ENCODE measurements at regions not wholly inside any gene's neighbourhood (a gene's known extent, or its start where the extent isn't known, plus 50 kb on each side); places are given as distances from the start of the nearest gene placed in this dataset.

DNA sequence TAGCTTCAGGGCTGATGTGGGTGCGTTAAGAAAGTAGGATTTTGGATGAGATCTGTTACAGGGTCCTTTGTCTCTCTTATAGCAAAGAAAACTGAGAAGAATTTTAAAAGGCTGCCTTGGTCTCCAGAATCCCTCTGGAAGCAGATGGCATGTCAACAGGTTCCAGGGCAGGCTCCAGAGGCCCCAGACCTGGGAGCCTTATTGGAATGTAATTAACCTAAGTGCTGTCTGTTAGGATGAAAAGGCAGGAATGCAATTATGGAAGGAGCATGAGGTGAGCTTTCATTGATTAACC, 97.2 kb upstream of the PKDCC start:
- CTCF ChIA-PET: interaction anchor here (0.6 to 0.7 kb wide), 2 partner anchors 8 to 65 kb away, joined by 4 to 7 read pairs; no protein-coding TSS in a partner anchor
- no peaks in the 10 kb centered on the region for H3K36me3 Mint-ChIP-seq (ENCODE audit: low read depth)
- POLR2A ChIA-PET: no interaction called here
- H3K27me3 Mint-ChIP-seq: peaks cover 9% of the 10 kb centered on the region
- H3K9me3 Mint-ChIP-seq: no peaks in the 10 kb centered on the region
- no peak overlapping the region for H3K4me3 Mint-ChIP-seq
- no peak for DNase-seq
- H3K27ac Mint-ChIP-seq: no peak overlapping the region
- peaks cover 4% of the 10 kb centered on the region for H3K4me1 Mint-ChIP-seq

DNA sequence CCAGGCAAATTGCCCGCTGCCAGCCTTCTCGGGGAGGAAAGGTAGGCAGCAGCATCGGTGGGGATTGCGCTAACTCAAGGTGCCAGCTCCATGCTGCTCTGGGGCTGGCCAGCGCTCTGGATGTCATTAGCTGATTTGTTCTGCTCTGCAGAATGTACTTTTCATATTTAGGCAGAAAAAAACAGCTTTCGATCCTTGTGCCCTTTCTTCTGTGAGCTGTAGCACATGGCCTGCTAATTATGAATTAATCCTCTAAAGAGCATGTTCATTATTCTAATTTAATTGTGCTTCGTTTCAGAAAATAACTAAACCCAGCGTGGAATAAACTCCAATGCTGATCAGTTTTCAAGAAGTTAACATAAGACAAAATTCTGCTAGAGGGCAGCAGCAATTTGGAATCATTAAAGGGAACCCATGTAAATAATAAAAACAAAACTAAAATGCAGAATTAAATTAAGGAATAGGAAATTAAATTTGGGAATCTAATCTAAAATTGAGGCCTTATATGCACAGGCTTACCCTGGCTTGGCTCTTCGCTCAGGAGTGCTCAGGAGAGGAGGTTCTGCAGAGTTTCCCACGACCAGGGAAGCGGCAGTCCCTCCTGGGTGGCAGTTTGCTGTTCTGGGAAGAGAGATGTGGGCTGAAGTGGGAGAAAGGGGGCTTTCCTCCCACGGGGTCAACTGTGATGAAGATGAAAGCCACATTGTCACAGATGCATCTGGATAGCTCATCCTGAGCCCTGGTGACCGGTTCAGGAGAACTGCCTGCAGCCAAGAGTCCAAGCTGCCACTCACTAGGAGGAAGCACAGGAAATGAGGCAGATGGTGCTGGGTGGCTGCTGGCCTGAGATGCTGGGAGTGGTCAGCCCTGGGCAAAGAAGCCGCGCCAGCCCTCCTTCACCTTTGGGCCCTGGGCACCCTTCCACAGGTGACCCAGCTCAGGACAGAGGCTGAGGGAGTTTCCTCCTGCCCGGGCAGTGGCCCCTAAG, 93.2 kb upstream of the PKDCC start:
- no peak overlapping the region for H3K27ac Mint-ChIP-seq
- ChIA-PET POLR2A (no interaction called here), CTCF (no interaction called here)
- H3K36me3 Mint-ChIP-seq (ENCODE audit: low read depth): no peaks in the 10 kb centered on the region
- H3K9me3 Mint-ChIP-seq: no peaks in the 10 kb centered on the region
- DNase-seq: no peak
- peaks cover 7% of the 10 kb centered on the region for H3K27me3 Mint-ChIP-seq
- H3K4me1 Mint-ChIP-seq: peaks cover 4% of the 10 kb centered on the region
- no peak overlapping the region for H3K4me3 Mint-ChIP-seq

DNA sequence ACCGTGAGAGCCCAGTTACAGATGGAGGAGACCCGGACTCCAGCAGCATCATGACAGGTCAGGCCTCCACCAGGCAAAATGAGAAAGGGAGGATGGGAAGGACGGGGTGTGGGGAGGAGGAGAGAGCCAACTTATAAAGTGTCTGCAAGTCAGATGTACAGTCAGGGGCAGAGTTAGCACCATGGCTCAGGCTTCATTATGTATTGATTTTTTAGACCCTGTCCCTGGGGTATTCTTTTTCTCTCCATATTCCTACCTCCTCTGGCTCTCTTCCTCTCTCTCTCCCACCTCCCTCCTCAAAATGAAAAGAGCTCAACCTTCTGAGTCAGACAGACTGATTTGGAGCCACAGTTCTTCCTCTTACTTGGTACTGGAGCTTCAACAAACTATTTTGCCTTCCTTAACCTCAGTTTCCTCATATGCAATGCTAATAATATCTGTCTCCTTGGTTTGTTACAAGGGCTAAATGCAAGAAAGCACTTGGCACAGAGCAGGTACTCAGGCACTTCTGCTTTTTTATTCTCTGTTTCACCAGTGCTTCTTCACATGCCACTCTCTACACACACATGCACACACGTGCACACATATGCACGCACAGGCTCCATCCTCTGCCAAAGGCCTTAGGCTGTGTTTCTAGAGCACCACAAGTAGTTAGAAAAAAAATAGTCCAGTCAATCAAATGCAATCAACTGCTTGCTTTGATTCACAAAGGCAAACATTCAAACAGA, 92.3 kb upstream of the PKDCC start:
- no peak overlapping the region for H3K27ac Mint-ChIP-seq
- H3K36me3 Mint-ChIP-seq (ENCODE audit: low read depth): no peaks in the 10 kb centered on the region
- no peak for DNase-seq
- H3K27me3 Mint-ChIP-seq: peaks cover 8% of the 10 kb centered on the region
- no peaks in the 10 kb centered on the region for H3K9me3 Mint-ChIP-seq
- no peak overlapping the region for H3K4me3 Mint-ChIP-seq
- POLR2A ChIA-PET: no interaction called here
- peaks cover 4% of the 10 kb centered on the region for H3K4me1 Mint-ChIP-seq
- CTCF ChIA-PET: no interaction called here

DNA sequence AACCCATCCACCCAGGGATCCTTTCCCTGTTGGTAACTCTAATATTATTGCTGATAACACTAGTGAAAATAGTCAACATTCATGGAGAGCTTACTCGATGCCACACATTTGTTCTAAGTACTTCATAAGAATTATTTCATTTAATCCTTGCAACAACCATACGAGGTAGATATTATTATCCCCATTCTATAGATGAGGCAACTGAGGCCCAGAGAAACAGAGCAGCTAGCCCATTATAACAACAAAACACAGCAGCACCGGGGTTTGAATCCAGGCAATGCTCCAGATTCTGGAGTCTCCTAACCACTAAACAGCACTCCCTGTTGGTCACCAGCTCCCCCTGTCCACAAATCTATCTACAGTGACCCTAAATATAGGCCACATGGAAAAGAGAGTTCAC, 90.4 kb upstream of the PKDCC start:
- peaks cover 4% of the 10 kb centered on the region for H3K4me1 Mint-ChIP-seq

DNA sequence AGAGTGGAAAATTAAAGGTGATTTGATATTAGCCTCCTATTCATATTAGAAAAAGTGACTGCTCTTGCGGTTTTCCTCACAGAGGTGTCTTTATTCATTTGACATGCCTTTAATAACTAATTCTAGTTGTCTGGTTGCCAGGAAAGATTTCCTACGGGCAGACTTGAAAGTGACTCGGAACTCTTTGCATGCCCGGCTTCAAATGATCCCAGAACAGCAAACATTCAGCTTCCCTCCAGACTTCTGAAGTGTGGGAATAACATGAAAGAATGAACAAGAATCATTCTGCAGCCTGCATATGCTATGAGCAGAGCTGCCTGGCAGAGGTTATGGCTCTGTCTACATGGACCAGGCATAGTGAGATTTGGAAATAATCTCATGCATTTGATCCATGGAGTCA, 89.6 kb upstream of the PKDCC start:
- ChIA-PET CTCF (no interaction called here), POLR2A (no interaction called here)
- no peaks in the 10 kb centered on the region for H3K9me3 Mint-ChIP-seq
- H3K36me3 Mint-ChIP-seq (ENCODE audit: low read depth): no peaks in the 10 kb centered on the region
- no peak overlapping the region for H3K4me3 Mint-ChIP-seq
- peaks cover 11% of the 10 kb centered on the region for H3K27me3 Mint-ChIP-seq
- no peak overlapping the region for H3K27ac Mint-ChIP-seq
- DNase-seq: no peak
- H3K4me1 Mint-ChIP-seq: peaks cover 4% of the 10 kb centered on the region

More for the DNA sequence above, 90.4 kb upstream of the PKDCC start:
- peaks cover 10% of the 10 kb centered on the region for H3K27me3 Mint-ChIP-seq
- no peaks in the 10 kb centered on the region for H3K9me3 Mint-ChIP-seq
- no peak overlapping the region for H3K27ac Mint-ChIP-seq
- H3K36me3 Mint-ChIP-seq (ENCODE audit: low read depth): no peaks in the 10 kb centered on the region
- POLR2A ChIA-PET: no interaction called here
- H3K4me3 Mint-ChIP-seq: no peak overlapping the region
- DNase-seq: no peak
- CTCF ChIA-PET: no interaction called here

DNA sequence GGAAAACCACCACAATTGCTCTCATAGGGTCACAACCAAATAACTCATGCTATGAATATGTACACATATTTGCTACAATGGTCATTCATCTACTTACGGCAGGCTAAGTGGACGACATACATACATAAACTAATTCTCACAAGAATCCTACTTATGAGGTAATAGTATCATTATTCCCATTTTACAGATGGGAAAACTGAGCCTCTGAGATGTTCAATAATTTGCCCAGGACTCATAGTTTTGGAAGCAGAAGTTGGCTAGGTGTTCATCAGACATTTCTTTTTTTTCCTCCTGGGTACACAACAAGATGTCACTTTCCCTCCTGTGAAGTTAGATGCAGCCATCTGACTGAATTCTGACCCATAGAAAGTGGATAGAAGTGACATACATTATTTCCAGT, 89.0 kb upstream of the PKDCC start:
- ChIA-PET CTCF (no interaction called here), POLR2A (no interaction called here)
- no peak overlapping the region for H3K27ac Mint-ChIP-seq

DNA sequence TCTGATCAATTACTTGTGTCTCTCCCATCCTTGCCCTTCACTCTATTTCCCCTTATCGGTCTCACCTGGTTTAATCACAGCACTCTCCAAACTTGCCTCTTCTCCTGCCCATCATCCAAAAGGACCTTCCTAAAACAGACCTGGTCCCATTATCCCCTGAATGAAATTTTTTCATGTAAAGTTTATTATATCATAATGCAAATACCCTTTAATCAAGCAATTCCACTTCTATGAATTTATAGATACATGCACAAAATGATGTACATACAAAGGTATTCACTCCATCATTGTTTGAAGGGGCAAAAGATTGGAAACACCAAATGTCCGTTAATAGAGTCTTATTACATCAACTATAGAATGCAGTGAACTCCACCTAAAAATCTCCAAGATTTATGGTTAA, 88.1 kb upstream of the PKDCC start:
- DNase-seq: no peak
- CTCF ChIA-PET: no interaction called here
- no peak overlapping the region for H3K4me3 Mint-ChIP-seq
- no peaks in the 10 kb centered on the region for H3K4me1 Mint-ChIP-seq
- H3K27ac Mint-ChIP-seq: no peak overlapping the region
- POLR2A ChIA-PET: no interaction called here
- H3K9me3 Mint-ChIP-seq: no peaks in the 10 kb centered on the region
- H3K36me3 Mint-ChIP-seq (ENCODE audit: low read depth): no peaks in the 10 kb centered on the region
- H3K27me3 Mint-ChIP-seq: peaks cover 11% of the 10 kb centered on the region

More for the DNA sequence above, 89.0 kb upstream of the PKDCC start:
- DNase-seq: no peak
- Mint-ChIP-seq H3K36me3 (ENCODE audit: low read depth) (no peaks in the 10 kb centered on the region), H3K9me3 (no peaks in the 10 kb centered on the region), H3K27me3 (peaks cover 11% of the 10 kb centered on the region), H3K4me1 (no peaks in the 10 kb centered on the region), H3K4me3 (no peak overlapping the region)

DNA sequence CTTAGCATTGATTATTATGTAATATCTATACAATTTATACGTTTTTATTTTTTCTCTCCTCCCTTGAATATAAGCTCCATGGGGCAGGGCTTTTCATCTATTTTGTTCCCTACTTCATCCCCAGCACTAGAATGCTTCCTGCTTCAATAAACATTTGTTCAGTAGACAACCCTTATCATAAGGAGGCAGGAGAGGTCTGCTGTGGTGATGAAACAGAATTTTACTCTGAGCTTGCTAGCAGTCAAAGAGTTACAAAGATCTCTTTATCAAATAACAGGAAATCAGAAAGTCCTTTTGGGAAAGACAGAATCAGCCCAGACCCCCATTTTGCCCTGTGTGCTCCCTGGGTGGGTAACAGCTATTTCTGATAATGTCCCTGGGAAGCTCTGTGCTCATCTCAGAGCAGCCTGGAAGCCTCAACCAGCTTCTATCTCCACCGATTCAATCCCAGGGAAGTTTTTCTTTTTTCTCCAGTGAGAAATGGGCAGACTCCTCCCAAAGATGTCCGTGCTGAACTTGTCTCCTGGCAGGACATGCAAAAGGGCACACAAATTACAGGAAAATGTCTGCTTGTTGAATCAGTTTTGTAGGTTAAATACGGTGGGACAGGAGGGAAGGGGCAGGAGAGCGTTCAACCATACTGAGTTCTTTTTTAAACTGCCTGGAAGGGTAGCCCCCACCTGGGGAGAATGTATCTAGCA, 84.7 kb upstream of the PKDCC start:
- Mint-ChIP-seq H3K9me3 (no peaks in the 10 kb centered on the region), H3K4me1 (no peaks in the 10 kb centered on the region), H3K4me3 (no peak overlapping the region), H3K27me3 (peaks cover 9% of the 10 kb centered on the region), H3K36me3 (ENCODE audit: low read depth) (no peaks in the 10 kb centered on the region), H3K27ac (no peak overlapping the region)
- CTCF ChIA-PET: no interaction called here
- POLR2A ChIA-PET: interaction anchor here (0.6 kb wide), 1 partner anchor 53 kb away, joined by 3 read pairs; no protein-coding TSS in a partner anchor
- DNase-seq: no peak

DNA sequence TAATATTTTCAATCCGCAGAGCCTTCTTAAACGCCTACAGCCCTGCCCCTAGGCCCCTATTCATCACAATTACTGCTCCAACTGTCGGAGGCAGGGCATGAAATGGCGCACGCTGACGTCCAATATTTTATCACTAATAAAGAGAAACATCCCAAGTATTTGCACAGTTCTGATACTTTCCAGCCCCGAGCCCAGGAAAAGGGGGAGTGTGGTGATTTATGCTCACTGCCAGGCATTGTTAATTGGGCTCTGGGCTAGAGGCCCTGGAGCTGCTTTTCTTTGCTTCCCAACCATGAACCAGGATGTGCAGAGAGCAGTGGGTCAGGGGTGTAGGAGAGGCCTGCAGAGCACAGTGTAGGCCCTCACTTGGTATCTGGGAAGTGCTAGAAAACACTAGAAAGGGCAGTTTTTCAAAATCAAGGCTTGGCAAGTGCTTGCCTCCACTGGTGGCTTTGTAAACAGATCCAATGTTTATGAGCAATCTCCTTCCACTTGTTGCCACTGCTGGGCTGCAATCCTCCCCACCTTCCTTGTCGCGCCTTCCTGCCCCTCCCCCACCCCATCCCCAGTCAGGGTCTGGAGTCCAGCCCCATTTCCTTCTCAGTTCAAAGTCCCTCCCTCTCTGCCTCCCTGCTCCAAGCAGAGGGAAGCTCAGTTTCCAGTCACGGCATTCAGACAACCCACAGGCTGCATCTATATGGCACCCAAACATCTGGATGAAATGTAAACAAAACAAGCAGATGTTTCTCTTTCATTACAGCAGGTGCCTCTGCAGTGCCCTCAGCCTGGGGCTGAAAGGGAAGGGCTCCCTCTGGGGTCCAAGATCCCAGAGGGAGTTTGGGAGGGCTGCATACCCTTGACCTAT, 83.9 kb upstream of the PKDCC start:
- Mint-ChIP-seq H3K27me3 (peaks cover 9% of the 10 kb centered on the region), H3K27ac (no peak overlapping the region), H3K4me3 (no peak overlapping the region), H3K4me1 (no peaks in the 10 kb centered on the region), H3K9me3 (no peaks in the 10 kb centered on the region), H3K36me3 (ENCODE audit: low read depth) (no peaks in the 10 kb centered on the region)
- ChIA-PET POLR2A (no interaction called here), CTCF (no interaction called here)
- DNase-seq: no peak

DNA sequence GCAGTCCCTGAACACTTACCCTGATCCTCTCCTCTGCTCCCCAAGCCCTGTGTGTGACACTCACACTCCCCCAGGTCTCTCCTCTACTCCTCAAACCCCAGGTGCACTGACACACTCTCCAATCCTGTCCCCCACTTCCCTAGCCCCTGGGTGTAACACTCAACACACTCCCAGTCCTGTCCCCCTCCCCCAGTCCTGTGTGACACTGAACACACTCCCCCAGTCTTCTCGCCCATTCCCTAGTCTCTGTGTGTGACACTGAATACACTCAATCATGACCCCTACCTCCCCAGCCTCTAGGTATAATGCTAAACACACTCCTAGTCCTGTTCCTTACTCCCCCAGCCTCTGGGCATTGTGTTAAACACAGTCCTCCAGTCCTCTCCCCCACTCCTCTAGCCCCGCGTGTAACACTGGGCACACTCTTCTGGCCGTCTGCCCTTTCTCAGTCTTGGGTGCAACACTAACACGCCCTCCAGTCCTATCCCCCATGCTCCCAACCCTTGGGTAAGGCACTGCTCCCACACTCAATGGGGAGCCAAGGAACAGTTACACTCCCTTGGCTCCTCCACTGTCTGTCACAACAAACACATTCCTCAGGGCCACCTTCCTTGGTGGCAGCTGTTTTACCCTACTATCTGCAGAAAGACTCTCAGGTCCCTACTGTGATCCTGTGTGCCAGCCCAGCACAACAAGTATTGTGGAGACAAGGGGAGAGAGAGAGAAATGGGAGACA, 82.5 kb upstream of the PKDCC start:
- no peak for DNase-seq
- CTCF ChIA-PET: no interaction called here
- H3K27ac Mint-ChIP-seq: no peak overlapping the region
- no peaks in the 10 kb centered on the region for H3K36me3 Mint-ChIP-seq (ENCODE audit: low read depth)
- no peaks in the 10 kb centered on the region for H3K9me3 Mint-ChIP-seq
- H3K27me3 Mint-ChIP-seq: peaks cover 8% of the 10 kb centered on the region
- H3K4me3 Mint-ChIP-seq: no peak overlapping the region
- POLR2A ChIA-PET: no interaction called here
- no peaks in the 10 kb centered on the region for H3K4me1 Mint-ChIP-seq

DNA sequence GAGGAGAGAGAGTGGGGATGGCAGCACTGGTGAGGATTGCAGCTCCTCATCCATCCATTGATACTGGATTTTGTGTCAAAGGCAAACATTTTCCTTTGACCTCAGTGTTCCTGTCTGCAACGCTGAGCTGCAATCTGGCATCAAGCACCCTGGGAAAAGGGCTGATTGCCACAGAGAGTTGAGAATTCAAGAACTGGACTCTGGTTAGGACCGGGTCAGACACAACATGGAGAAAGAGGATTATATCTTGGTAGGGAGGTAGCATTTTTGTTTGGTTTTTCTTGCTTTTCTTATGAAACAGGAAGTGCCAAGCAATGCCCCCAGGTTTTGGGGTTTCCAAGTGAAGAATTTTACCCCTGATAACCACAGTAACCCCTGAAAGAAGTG, 81.9 kb upstream of the PKDCC start:
- Mint-ChIP-seq H3K9me3 (no peaks in the 10 kb centered on the region), H3K4me1 (no peaks in the 10 kb centered on the region), H3K4me3 (no peak overlapping the region), H3K27me3 (peaks cover 4% of the 10 kb centered on the region), H3K27ac (no peak overlapping the region), H3K36me3 (ENCODE audit: low read depth) (no peaks in the 10 kb centered on the region)
- ChIA-PET POLR2A (no interaction called here), CTCF (no interaction called here)
- no peak for DNase-seq

DNA sequence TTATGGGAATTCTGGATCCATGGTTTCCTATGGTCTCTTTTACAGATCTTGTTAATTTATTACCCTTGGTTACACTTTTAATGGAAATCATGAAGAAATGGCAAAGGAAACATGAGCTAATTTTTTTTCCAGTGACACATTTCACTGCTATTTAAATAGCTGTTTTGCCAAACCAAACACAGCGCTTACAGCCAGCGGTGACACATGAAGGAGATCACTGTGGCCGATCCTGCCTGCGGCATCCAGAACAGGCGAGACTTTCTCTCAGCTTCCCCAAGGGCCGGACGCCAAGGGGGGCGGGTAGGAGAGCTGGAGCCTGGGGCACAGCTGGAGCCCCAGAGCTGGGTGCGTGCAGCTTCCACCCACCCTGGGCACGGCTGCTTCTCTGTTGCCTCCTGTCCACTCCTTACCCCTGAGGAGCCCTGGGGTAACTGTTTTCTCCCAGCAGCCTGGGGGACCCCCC, 81.4 kb upstream of the PKDCC start:
- Mint-ChIP-seq H3K36me3 (ENCODE audit: low read depth) (no peaks in the 10 kb centered on the region), H3K9me3 (no peaks in the 10 kb centered on the region), H3K4me3 (no peak overlapping the region), H3K4me1 (no peaks in the 10 kb centered on the region), H3K27ac (no peak overlapping the region), H3K27me3 (peaks cover 4% of the 10 kb centered on the region)
- CTCF ChIA-PET: no interaction called here
- POLR2A ChIA-PET: no interaction called here
- DNase-seq: no peak
